ENCODE measurements at regions not wholly inside any gene's neighbourhood (a gene's known extent, or its start where the extent isn't known, plus 50 kb on each side); places are given as distances from the start of the nearest gene placed in this dataset.
A peak's percentile ranks its signal among the peaks of the same experiment; 100 is the strongest.

- 83% methylated on average over 1 of the region's 1 CpG for WGBS
- DNase-seq (ENCODE audit: low spot score), result peak; percentile 8
- TF ChIP-seq, protein P1, sequence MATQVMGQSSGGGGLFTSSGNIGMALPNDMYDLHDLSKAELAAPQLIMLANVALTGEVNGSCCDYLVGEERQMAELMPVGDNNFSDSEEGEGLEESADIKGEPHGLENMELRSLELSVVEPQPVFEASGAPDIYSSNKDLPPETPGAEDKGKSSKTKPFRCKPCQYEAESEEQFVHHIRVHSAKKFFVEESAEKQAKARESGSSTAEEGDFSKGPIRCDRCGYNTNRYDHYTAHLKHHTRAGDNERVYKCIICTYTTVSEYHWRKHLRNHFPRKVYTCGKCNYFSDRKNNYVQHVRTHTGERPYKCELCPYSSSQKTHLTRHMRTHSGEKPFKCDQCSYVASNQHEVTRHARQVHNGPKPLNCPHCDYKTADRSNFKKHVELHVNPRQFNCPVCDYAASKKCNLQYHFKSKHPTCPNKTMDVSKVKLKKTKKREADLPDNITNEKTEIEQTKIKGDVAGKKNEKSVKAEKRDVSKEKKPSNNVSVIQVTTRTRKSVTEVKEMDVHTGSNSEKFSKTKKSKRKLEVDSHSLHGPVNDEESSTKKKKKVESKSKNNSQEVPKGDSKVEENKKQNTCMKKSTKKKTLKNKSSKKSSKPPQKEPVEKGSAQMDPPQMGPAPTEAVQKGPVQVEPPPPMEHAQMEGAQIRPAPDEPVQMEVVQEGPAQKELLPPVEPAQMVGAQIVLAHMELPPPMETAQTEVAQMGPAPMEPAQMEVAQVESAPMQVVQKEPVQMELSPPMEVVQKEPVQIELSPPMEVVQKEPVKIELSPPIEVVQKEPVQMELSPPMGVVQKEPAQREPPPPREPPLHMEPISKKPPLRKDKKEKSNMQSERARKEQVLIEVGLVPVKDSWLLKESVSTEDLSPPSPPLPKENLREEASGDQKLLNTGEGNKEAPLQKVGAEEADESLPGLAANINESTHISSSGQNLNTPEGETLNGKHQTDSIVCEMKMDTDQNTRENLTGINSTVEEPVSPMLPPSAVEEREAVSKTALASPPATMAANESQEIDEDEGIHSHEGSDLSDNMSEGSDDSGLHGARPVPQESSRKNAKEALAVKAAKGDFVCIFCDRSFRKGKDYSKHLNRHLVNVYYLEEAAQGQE (IDR thresholded peaks at IDR 0.05), result no peak
- TF ChIP-seq ZBTB33 (IDR thresholded peaks at IDR 0.05), result no peak
- no peak for TF ChIP-seq NR2F2 (IDR thresholded peaks at IDR 0.05)
- no peak for TF ChIP-seq ATF3 (IDR thresholded peaks at IDR 0.05)
- no peak for TF ChIP-seq FOXA2 (IDR thresholded peaks at IDR 0.05)
- TF ChIP-seq FOXA1 (IDR thresholded peaks at IDR 0.05), result no peak
- no peak for TF ChIP-seq GABPA (IDR thresholded peaks at IDR 0.05 in 1 of 2, conservative IDR thresholded peaks at IDR 0.05 in 1 of 2)
- TF ChIP-seq SP1 (IDR thresholded peaks at IDR 0.05), result no peak
- no peak for TF ChIP-seq RAD21 (IDR thresholded peaks at IDR 0.05)
- TF ChIP-seq CTCF (IDR thresholded peaks at IDR 0.05; ENCODE audit: low read depth, low read length, missing input control), result no peak
- TF ChIP-seq TAF1 (conservative IDR thresholded peaks at IDR 0.05), result no peak
- TF ChIP-seq YY1 (IDR thresholded peaks at IDR 0.05), result no peak
- TF ChIP-seq HNF4G (IDR thresholded peaks at IDR 0.05), result no peak
- no peak for TF ChIP-seq JUND (IDR thresholded peaks at IDR 0.05)
- no peak for TF ChIP-seq EGR1 (IDR thresholded peaks at IDR 0.05; ENCODE audit: low read depth in 2 of 2)
- TF ChIP-seq MAX (IDR thresholded peaks at IDR 0.05), result no peak
- no peak for TF ChIP-seq HNF4A (conservative IDR thresholded peaks at IDR 0.05)
These were observed 579.9 kb downstream of the MATN1 start for GRCh38 chr1:30143517-30143916.

GRCh38 chr1:30140566-30140965 lies 582.8 kb downstream of the MATN1 start:
- Histone ChIP-seq H3K9me3 (ENCODE audit: control insufficient read depth in 4 of 4, low read length in 3 of 4) (peaks cover 0 to 2% (median 0%) of the 10 kb centered on the region in 4 donors), H3K36me3 (ENCODE audit: control insufficient read depth in 4 of 4, insufficient read depth in 3 of 4, low read depth in 1 of 4, low read length in 3 of 4) (no peaks in the 10 kb centered on the region), H3K4me1 (ENCODE audit: control insufficient read depth in 4 of 4, insufficient read depth in 4 of 4, low read length in 3 of 4) (no peaks in the 10 kb centered on the region), H3K27me3 (ENCODE audit: control insufficient read depth in 4 of 4, insufficient read depth in 4 of 4, low read length in 3 of 4) (no peaks in the 10 kb centered on the region), H3K27ac (ENCODE audit: low read depth in 1 of 2, low read length in 2 of 2) (no peak overlapping the region), H3K9ac (ENCODE audit: low read depth in 1 of 2, low read length in 2 of 2) (no peak overlapping the region), H3K4me3 (ENCODE audit: low read depth in 1 of 3, low read length in 3 of 3) (no peak overlapping the region)
- peak; percentile 29 for DNase-seq (ENCODE audit: low spot score)
- WGBS, result 76% methylated on average over 7 of the region's 7 CpGs
- TF ChIP-seq MAX (IDR thresholded peaks at IDR 0.05), result no peak
- no peak for TF ChIP-seq ZBTB33 (IDR thresholded peaks at IDR 0.05)
- TF ChIP-seq TAF1 (conservative IDR thresholded peaks at IDR 0.05), result no peak
- TF ChIP-seq GABPA (IDR thresholded peaks at IDR 0.05 in 1 of 2, conservative IDR thresholded peaks at IDR 0.05 in 1 of 2), result no peak
- TF ChIP-seq FOXA1 (IDR thresholded peaks at IDR 0.05), result no peak
- no peak for TF ChIP-seq HNF4A (conservative IDR thresholded peaks at IDR 0.05)
- TF ChIP-seq, protein P1 (IDR thresholded peaks at IDR 0.05), result no peak
- TF ChIP-seq YY1 (IDR thresholded peaks at IDR 0.05), result no peak
- no peak for TF ChIP-seq NR2F2 (IDR thresholded peaks at IDR 0.05)
- TF ChIP-seq SP1 (IDR thresholded peaks at IDR 0.05), result no peak
- TF ChIP-seq RAD21 (IDR thresholded peaks at IDR 0.05), result no peak

More at GRCh38 chr1:30143517-30143916, 579.9 kb downstream of the MATN1 start:
- H3K4me1 ChIP-seq (ENCODE audit: control insufficient read depth in 4 of 4, insufficient read depth in 4 of 4, low read length in 3 of 4), result no peaks in the 10 kb centered on the region
- H3K4me3 ChIP-seq (ENCODE audit: low read depth in 1 of 3, low read length in 3 of 3), result no peak overlapping the region
- no peak overlapping the region for H3K27ac ChIP-seq (ENCODE audit: low read depth in 1 of 2, low read length in 2 of 2)
- no peaks in the 10 kb centered on the region for H3K9me3 ChIP-seq (ENCODE audit: control insufficient read depth in 4 of 4, low read length in 3 of 4)
- no peaks in the 10 kb centered on the region for H3K36me3 ChIP-seq (ENCODE audit: control insufficient read depth in 4 of 4, insufficient read depth in 3 of 4, low read depth in 1 of 4, low read length in 3 of 4)
- H3K27me3 ChIP-seq (ENCODE audit: control insufficient read depth in 4 of 4, insufficient read depth in 4 of 4, low read length in 3 of 4), result peaks cover 0 to 2% (median 0%) of the 10 kb centered on the region in 4 donors
- no peak overlapping the region for H3K9ac ChIP-seq (ENCODE audit: low read depth in 1 of 2, low read length in 2 of 2)
